GM12878 (cell line): ENCODE measurements at regions not wholly inside any gene's neighbourhood (a gene's known extent, or its start where the extent isn't known, plus 50 kb on each side); places are given as distances from the start of the nearest gene placed in this dataset.
A peak's percentile ranks its signal among the peaks of the same experiment; 100 is the strongest.
"Not testable (repeated sequence)": the region's sequence is repeated elsewhere in the genome, so short reads cannot be mapped to it uniquely, and the experiment has no call there.

Experiments used
- ATAC-seq: fragments of 200-7000 bp; cut with Tn5 transposase; 3 replicates; pipeline ENCODE4 v1.9.1; 2020; ENCODE audit warnings: mild to moderate bottlenecking, moderate library complexity
- BruUV-seq: library from RNA; stranded (reverse); fragments of 400-500 nt; replicated peaks from 2 replicates; lab custom pipeline; 2021; lab: Mats Ljungman, UMichigan
- CTCF ChIA-PET: fragments of 300-600 bp; sonication (Branson Sonifier 250); formaldehyde crosslinking; extraction: SDS; loops from one replicate; lab custom pipeline; 2021; ENCODE audit warnings: inconsistent platforms; lab: Yijun Ruan, JAX
- POLR2A ChIA-PET: fragments of 350-600 bp; formaldehyde crosslinking; extraction: SDS; loops from one replicate; lab custom pipeline; 2021; ENCODE audit warnings: inconsistent platforms; lab: Charles Lee
- RAD21 ChIA-PET: fragments of 300-600 bp; sonication (Branson Sonifier 250); formaldehyde crosslinking; loops from one replicate; lab custom pipeline; 2023; ENCODE audit warnings: antibody characterized with exemption; ENCODE audit not compliant: unreplicated experiment; lab: Charles Lee
- SMC1A ChIA-PET: fragments of 300-600 bp; sonication (Branson Sonifier 250); formaldehyde crosslinking; loops from one replicate; lab custom pipeline; 2023; ENCODE audit not compliant: unreplicated experiment, uncharacterized antibody; lab: Charles Lee
- DNase-seq: peaks from one replicate; pipeline ENCODE4 v3.0.0-alpha.2; 2011; ENCODE audit warnings: low read depth, low spot score
- FAIRE-seq: peaks from 3 replicates; lab custom pipeline; 2011; peaks lifted over from hg19 to GRCh38; lab: Jason Lieb, UNC
- H2AFZ ChIP-seq: 2 replicates; pipeline ENCODE4 v1.6.0; 2011; ENCODE audit warnings: low read depth, low read length, control low read depth; ENCODE audit not compliant: control insufficient read depth
- H3K27ac ChIP-seq: 2 replicates; pipeline ENCODE4 v1.5.1; 2011; ENCODE audit warnings: control low read depth; ENCODE audit not compliant: control insufficient read depth, insufficient read depth
- H3K27me3 ChIP-seq, 2 experiments: replicated peaks in 1 of 2; 2 replicates each; pipeline versions ENCODE4 v1.6.0 to v1.6.1; 2011; ENCODE audit warnings: low read length in 1 of 2; ENCODE audit not compliant: control insufficient read depth in 2 of 2, insufficient read depth in 2 of 2
- H3K36me3 ChIP-seq, 2 experiments: 2 replicates each; pipeline ENCODE4 v1.5.1; 2011; ENCODE audit warnings: low read length in 1 of 2; ENCODE audit not compliant: control insufficient read depth in 2 of 2, insufficient read depth in 2 of 2
- H3K4me1 ChIP-seq: 2 replicates; pipeline ENCODE4 v1.6.1; 2011; ENCODE audit warnings: mild to moderate bottlenecking, low read length, moderate library complexity, mixed read lengths; ENCODE audit not compliant: control insufficient read depth, insufficient read depth
- H3K4me2 ChIP-seq: 2 replicates; pipeline ENCODE4 v1.6.0; 2011; ENCODE audit warnings: control low read depth; ENCODE audit not compliant: control insufficient read depth, insufficient read depth
- H3K4me3 ChIP-seq: fragments of 200-600 bp; sonication (generic); 2 replicates; pipeline ENCODE4 v1.5.1; 2016
- H3K79me2 ChIP-seq: 2 replicates; pipeline ENCODE4 v1.6.0; 2011; ENCODE audit warnings: low read length; ENCODE audit not compliant: control insufficient read depth, insufficient read depth
- H3K9ac ChIP-seq: 2 replicates; pipeline ENCODE4 v1.8.0; 2011; ENCODE audit warnings: low read length, control low read depth, mixed read lengths; ENCODE audit not compliant: control insufficient read depth, insufficient read depth
- H3K9me3 ChIP-seq: replicated peaks from 3 replicates; pipeline ENCODE4 v1.5.1; 2011; ENCODE audit warnings: mild to moderate bottlenecking, low read length; ENCODE audit not compliant: control insufficient read depth, insufficient read depth
- H4K20me1 ChIP-seq: 2 replicates; pipeline ENCODE4 v1.6.0; 2011; ENCODE audit not compliant: control insufficient read depth, insufficient read depth
- MXI1 ChIP-seq: fragments of 150-350 bp; IDR thresholded peaks from 2 replicates; pipeline ENCODE4 v1.6.1; 2011; ENCODE audit warnings: low read depth, mild to moderate bottlenecking, inconsistent platforms, low read length, improper control_type of control experiment
- NFYB ChIP-seq: IDR thresholded peaks from 2 replicates; pipeline ENCODE4 v1.6.1; 2011; ENCODE audit warnings: low read depth, mild to moderate bottlenecking, low read length, improper control_type of control experiment, moderate library complexity; ENCODE audit not compliant: insufficient read depth
- NR2F1 ChIP-seq: fragments of 450-650 bp; conservative IDR thresholded peaks from 2 replicates; pipeline ENCODE4 v1.6.1; 2017; ENCODE audit warnings: mild to moderate bottlenecking
- POLR2A ChIP-seq: IDR thresholded peaks from 2 replicates; pipeline ENCODE4 v1.6.1; 2011; ENCODE audit warnings: low read depth, mild to moderate bottlenecking, low read length
- SREBF2 ChIP-seq: IDR thresholded peaks from 2 replicates; pipeline ENCODE4 v1.6.1; 2012; ENCODE audit warnings: mild to moderate bottlenecking, low read length
- TCF7 ChIP-seq: IDR thresholded peaks from 2 replicates; pipeline ENCODE4 v1.6.1; 2014; ENCODE audit warnings: antibody characterized with exemption, borderline replicate concordance
- WGBS: methylation state at CpG from one replicate; pipeline ENCODE4 v1.1.6; 2016; ENCODE audit warnings: low lambda C conversion rate; ENCODE audit not compliant: insufficient replicate concordance, insufficient coverage; ENCODE audit errors: missing lambda C conversion rate; 5-methylcytosine and 5-hydroxymethylcytosine counted together
- in situ Hi-C: fragments of 300-500 bp; cut with MboI; formaldehyde crosslinking; loops from 9 replicates; pipeline ENCODE4 v1.14.3; 2018; ENCODE audit warnings: mixed read lengths
- intact Hi-C: fragments of 100-400 bp; cut with micrococcal nuclease; formaldehyde crosslinking; loops from one replicate; pipeline ENCODE4 v1.14.2; 2022; ENCODE audit not compliant: unreplicated experiment
- TF ChIP-seq, protein P1 (sequence below): fragments of 450-650 bp; IDR thresholded peaks from 2 replicates; pipeline ENCODE4 v1.6.1; 2017; ENCODE audit warnings: mild to moderate bottlenecking, low read depth, inconsistent platforms; ENCODE audit not compliant: poor library complexity, severe bottlenecking

DNA sequence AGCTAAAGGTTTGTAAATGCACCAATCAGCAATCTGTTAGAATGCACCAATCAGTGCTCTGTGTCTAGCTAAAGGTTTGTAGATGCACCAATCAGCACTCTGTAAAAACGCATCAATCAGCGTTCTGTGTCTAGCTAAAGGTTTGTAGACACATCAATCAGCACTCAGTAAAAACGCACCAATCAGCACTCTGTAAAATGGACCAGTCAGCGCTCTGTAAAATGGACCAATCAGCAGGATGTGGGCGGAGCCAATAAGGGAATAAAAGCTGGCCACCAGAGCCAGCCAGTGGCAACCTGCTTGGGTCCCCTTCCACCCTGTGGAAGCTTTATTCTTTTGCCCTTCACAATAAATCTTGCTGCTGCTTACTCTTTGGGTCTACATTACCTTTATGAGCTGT, 76.0 kb downstream of the FOXG1 start:
- DNase-seq, H3K27ac ChIP-seq, H3K79me2 ChIP-seq, H3K9me3 ChIP-seq, FAIRE-seq, intact Hi-C loops, H3K4me3 ChIP-seq, SMC1A ChIA-PET, CTCF ChIA-PET, H3K4me1 ChIP-seq, H3K27me3 ChIP-seq, H2AFZ ChIP-seq, BruUV-seq, H3K36me3 ChIP-seq, POLR2A ChIA-PET, ATAC-seq, in situ Hi-C loops, H3K4me2 ChIP-seq, RAD21 ChIA-PET, H3K9ac ChIP-seq, H4K20me1 ChIP-seq: not testable (repeated sequence)
- 41% methylated on average over 5 of the region's 5 CpGs for WGBS
- peak; percentile 51; the same call in 1 of the 2 replicates for TF ChIP-seq NFYB

DNA sequence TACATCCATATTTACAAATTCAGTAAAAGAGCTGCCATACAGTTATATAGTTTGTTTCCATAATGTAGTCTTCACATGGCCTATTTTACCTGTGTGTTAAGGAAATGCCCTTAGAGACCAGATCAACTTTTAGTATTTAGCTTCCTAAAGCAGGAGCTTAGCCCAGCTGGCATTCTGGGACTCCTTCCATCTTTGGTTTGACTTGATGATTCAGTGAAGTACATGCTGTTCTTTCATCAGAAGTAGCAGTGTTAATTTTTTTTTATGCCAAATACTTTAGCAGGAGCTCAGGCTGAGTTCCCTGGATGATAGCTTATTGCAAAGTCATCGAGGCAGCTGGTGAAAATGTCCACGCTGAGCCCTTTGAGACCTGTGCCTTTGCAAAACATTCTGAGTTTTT, 101.0 kb downstream of the FOXG1 start:
- FAIRE-seq (no peak), ATAC-seq (no peak), DNase-seq (no peak)
- Histone ChIP-seq H3K79me2 (no peaks in the 10 kb centered on the region), H3K27me3 (no peaks in the 10 kb centered on the region), H3K4me2 (no peak overlapping the region), H3K4me3 (no peak overlapping the region), H4K20me1 (no peaks in the 10 kb centered on the region), H2AFZ (no peak overlapping the region), H3K9me3 (no peaks in the 10 kb centered on the region), H3K9ac (no peak overlapping the region), H3K4me1 (no peaks in the 10 kb centered on the region), H3K27ac (no peak overlapping the region), H3K36me3 (no peaks in the 10 kb centered on the region)
- TF ChIP-seq SREBF2 (no peak), NR2F1 (no peak), MXI1 (no peak), POLR2A (no peak), TCF7 (no peak)
- TF ChIP-seq, protein P1, sequence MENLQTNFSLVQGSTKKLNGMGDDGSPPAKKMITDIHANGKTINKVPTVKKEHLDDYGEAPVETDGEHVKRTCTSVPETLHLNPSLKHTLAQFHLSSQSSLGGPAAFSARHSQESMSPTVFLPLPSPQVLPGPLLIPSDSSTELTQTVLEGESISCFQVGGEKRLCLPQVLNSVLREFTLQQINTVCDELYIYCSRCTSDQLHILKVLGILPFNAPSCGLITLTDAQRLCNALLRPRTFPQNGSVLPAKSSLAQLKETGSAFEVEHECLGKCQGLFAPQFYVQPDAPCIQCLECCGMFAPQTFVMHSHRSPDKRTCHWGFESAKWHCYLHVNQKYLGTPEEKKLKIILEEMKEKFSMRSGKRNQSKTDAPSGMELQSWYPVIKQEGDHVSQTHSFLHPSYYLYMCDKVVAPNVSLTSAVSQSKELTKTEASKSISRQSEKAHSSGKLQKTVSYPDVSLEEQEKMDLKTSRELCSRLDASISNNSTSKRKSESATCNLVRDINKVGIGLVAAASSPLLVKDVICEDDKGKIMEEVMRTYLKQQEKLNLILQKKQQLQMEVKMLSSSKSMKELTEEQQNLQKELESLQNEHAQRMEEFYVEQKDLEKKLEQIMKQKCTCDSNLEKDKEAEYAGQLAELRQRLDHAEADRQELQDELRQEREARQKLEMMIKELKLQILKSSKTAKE = no peak
- WGBS = 43% methylated on average over 2 of the region's 2 CpGs
- ChIA-PET RAD21 (no interaction called here), POLR2A (no interaction called here), CTCF (interaction anchor here (0.9 kb wide), 1 partner anchor 1403 kb away, joined by 3 read pairs; no protein-coding TSS in a partner anchor), SMC1A (no interaction called here)
- intact Hi-C loops (no loop called here), in situ Hi-C loops (no loop called here)
- BruUV-seq = no TSS peak
